HCT116 (cell line): ENCODE measurements at regions not wholly inside any gene's neighbourhood (a gene's known extent, or its start where the extent isn't known, plus 50 kb on each side); places are given as distances from the start of the nearest gene placed in this dataset.
A peak's percentile ranks its signal among the peaks of the same experiment; 100 is the strongest.

Experiments used
- ATAC-seq: fragments of 200-7000 bp; cut with Tn5 transposase; 2 replicates; pipeline ENCODE4 v1.9.1; 2020; ENCODE audit warnings: mild to moderate bottlenecking, moderate library complexity
- BruUV-seq: library from RNA; stranded (reverse); fragments of 400-500 nt; replicated peaks from 2 replicates; lab custom pipeline; 2021; lab: Mats Ljungman, UMichigan
- CTCF ChIA-PET: fragments of 300-600 bp; sonication (Branson Sonifier 250); formaldehyde crosslinking; loops from one replicate; lab custom pipeline; 2021; ENCODE audit warnings: antibody characterized with exemption; lab: Charles Lee
- POLR2A ChIA-PET: fragments of 300-600, 350-600 bp; sonication (Branson Sonifier 250); formaldehyde crosslinking; loops from one replicate; lab custom pipeline; 2021; ENCODE audit warnings: antibody characterized with exemption; lab: Charles Lee
- RAD21 ChIA-PET, 2 experiments: fragments of 300-600 bp; sonication (Branson Sonifier 250); formaldehyde crosslinking; loops; one replicate each; lab custom pipeline; 2023; ENCODE audit warnings: low total read pairs in 2 of 2; ENCODE audit not compliant: uncharacterized antibody in 2 of 2, unreplicated experiment in 2 of 2, low non-redundant PET in 1 of 2; lab: Charles Lee
- DNase-seq: peaks from one replicate; pipeline ENCODE4 v3.0.0-alpha.2; 2010; ENCODE audit warnings: low read depth, low spot score
- H2AFZ ChIP-seq: fragments of 200-600 bp; shearing (Covaris generic), sonication (generic); 2 replicates; pipeline ENCODE4 v1.6.1; 2017; ENCODE audit warnings: low read depth, mixed run types, mixed read lengths, antibody characterized with exemption, low read length; ENCODE audit not compliant: poor library complexity, severe bottlenecking
- H3K27ac ChIP-seq: 2 replicates; pipeline ENCODE4 v1.5.1; 2012; ENCODE audit warnings: low read depth, low read length
- H3K27me3 ChIP-seq: fragments of 200-600 bp; sonication (generic); 2 replicates; pipeline ENCODE4 v1.6.1; 2016; ENCODE audit warnings: mixed run types, low read length, mixed read lengths; ENCODE audit not compliant: insufficient read depth
- H3K36me3 ChIP-seq, 2 experiments: fragments of 200-500 bp in 1 of 2; fragments of 200-600 bp in 1 of 2; sonication (Bioruptor generic) in 1 of 2; sonication (generic) in 1 of 2; 2 replicates each; pipeline versions ENCODE4 v1.5.1 to v1.6.1; 2014 to 2016; ENCODE audit warnings: low read length in 2 of 2, inconsistent platforms in 1 of 2, mixed read lengths in 1 of 2, mixed run types in 1 of 2; ENCODE audit not compliant: insufficient read depth in 2 of 2, control insufficient read depth in 1 of 2
- H3K4me1 ChIP-seq, 2 experiments: fragments of 200-600 bp in 1 of 2; sonication (generic) in 1 of 2; 2 replicates each; pipeline versions ENCODE4 v1.5.1 to v1.6.1; 2012 to 2017; ENCODE audit warnings: low read length in 2 of 2, inconsistent platforms in 1 of 2, mild to moderate bottlenecking in 1 of 2, mixed read lengths in 1 of 2, mixed run types in 1 of 2, moderate library complexity in 1 of 2; ENCODE audit not compliant: insufficient read depth in 2 of 2, control insufficient read depth in 1 of 2
- H3K4me2 ChIP-seq: fragments of 200-600 bp; sonication (generic); 2 replicates; pipeline ENCODE4 v1.6.1; 2017; ENCODE audit warnings: mixed run types, low read length, mixed read lengths
- H3K4me3 ChIP-seq, 2 experiments: fragments of 200-600 bp in 1 of 2; sonication (generic) in 1 of 2; replicated peaks in 1 of 2; 2 replicates each; pipeline ENCODE4 v1.5.1; 2011 to 2016; ENCODE audit warnings: low read length in 2 of 2, control low read depth in 1 of 2, low read depth in 1 of 2, mild to moderate bottlenecking in 1 of 2, mixed read lengths in 1 of 2, mixed run types in 1 of 2
- H3K79me2 ChIP-seq: fragments of 200-600 bp; sonication (generic); 2 replicates; pipeline ENCODE4 v1.6.1; 2017; ENCODE audit warnings: mild to moderate bottlenecking, mixed run types, low read length, moderate library complexity, mixed read lengths; ENCODE audit not compliant: insufficient read depth
- H3K9ac ChIP-seq: fragments of 200-600 bp; sonication (generic); 2 replicates; pipeline ENCODE4 v1.6.1; 2016; ENCODE audit warnings: low read length, mixed read lengths
- H3K9me2 ChIP-seq: fragments of 200-600 bp; sonication (generic), shearing (Covaris generic); 2 replicates; pipeline ENCODE4 v1.6.1; 2017; ENCODE audit warnings: mixed run types, mild to moderate bottlenecking, moderate library complexity; ENCODE audit not compliant: insufficient read depth
- H3K9me3 ChIP-seq, 2 experiments: fragments of 200-500 bp in 1 of 2; fragments of 200-600 bp in 1 of 2; sonication (Bioruptor generic) in 1 of 2; sonication (generic) in 1 of 2; 2 replicates each; pipeline ENCODE4 v1.6.1; 2014 to 2017; ENCODE audit warnings: low read length in 2 of 2, mixed read lengths in 2 of 2, inconsistent platforms in 1 of 2, low read depth in 1 of 2, mild to moderate bottlenecking in 1 of 2, mixed run types in 1 of 2, moderate library complexity in 1 of 2; ENCODE audit not compliant: control insufficient read depth in 1 of 2, insufficient read depth in 1 of 2
- H4K20me1 ChIP-seq: fragments of 200-600 bp; sonication (generic), shearing (Covaris generic); 2 replicates; pipeline ENCODE4 v1.6.1; 2017; ENCODE audit warnings: mixed run types, mild to moderate bottlenecking, moderate library complexity; ENCODE audit not compliant: insufficient read depth
- EZH2phosphoT487 ChIP-seq: fragments of 200-600 bp; IDR thresholded peaks from 2 replicates; pipeline ENCODE4 v1.6.1; 2018; ENCODE audit warnings: antibody characterized with exemption, borderline replicate concordance
- RAD21 ChIP-seq: IDR thresholded peaks from 2 replicates; pipeline ENCODE4 v1.6.1; 2012; ENCODE audit warnings: low read depth, mild to moderate bottlenecking
- SP1 ChIP-seq: IDR thresholded peaks from 2 replicates; pipeline ENCODE4 v1.6.1; 2012; ENCODE audit warnings: low read depth
- SRF ChIP-seq: IDR thresholded peaks from 2 replicates; pipeline ENCODE4 v1.6.1; 2012; ENCODE audit warnings: low read depth
- YY1 ChIP-seq: IDR thresholded peaks from 2 replicates; pipeline ENCODE4 v1.6.1; 2011; ENCODE audit warnings: low read length, low read depth, moderate library complexity, mild to moderate bottlenecking; ENCODE audit not compliant: insufficient replicate concordance; ENCODE audit errors: extremely low read depth
- ZBTB33 ChIP-seq: IDR thresholded peaks from 2 replicates; pipeline ENCODE4 v1.6.1; 2011; ENCODE audit warnings: mild to moderate bottlenecking, low read length, moderate library complexity; ENCODE audit not compliant: insufficient replicate concordance; ENCODE audit errors: extremely low read depth
- intact Hi-C: fragments of 100-400 bp; cut with micrococcal nuclease; formaldehyde crosslinking; loops from 2 replicates; pipeline ENCODE4 v1.10.0; 2022
- TF ChIP-seq, protein P1 (sequence below), 3 experiments: fragments of 200-600 bp in 1 of 3; sonication (generic) in 1 of 3; IDR thresholded peaks in 2 of 3; conservative IDR thresholded peaks in 1 of 3; 2 replicates each; pipeline ENCODE4 v1.5.1; 2012 to 2017; ENCODE audit warnings: low read depth in 2 of 3, low read length in 2 of 3, antibody characterized with exemption in 1 of 3, borderline replicate concordance in 1 of 3, control low read depth in 1 of 3, mild to moderate bottlenecking in 1 of 3, mixed read lengths in 1 of 3, mixed run types in 1 of 3, moderate library complexity in 1 of 3; ENCODE audit not compliant: insufficient read depth in 1 of 3
- TF ChIP-seq, protein P2 (sequence below): IDR thresholded peaks from 2 replicates; pipeline ENCODE4 v1.6.1; 2012; ENCODE audit warnings: low read depth

GRCh38 chr15:68874788-68875187, 54.1 kb upstream of the ANP32A start:
- Histone ChIP-seq H3K27ac (no peak overlapping the region), H3K4me2 (no peak overlapping the region), H2AFZ (no peak overlapping the region), H3K9me2 (no peaks in the 10 kb centered on the region), H3K36me3 (no peaks in the 10 kb centered on the region), H3K4me1 (peaks cover 0 to 9% of the 10 kb centered on the region in 2 experiments; a peak in 1 of 4 replicates), H3K79me2 (no peaks in the 10 kb centered on the region), H3K9ac (no peak overlapping the region), H3K4me3 (no peak overlapping the region), H3K9me3 (no peaks in the 10 kb centered on the region), H3K27me3 (no peaks in the 10 kb centered on the region), H4K20me1 (no peaks in the 10 kb centered on the region)
- CTCF ChIA-PET = interaction anchor here (0.8 to 3.3 kb wide), 18 partner anchors 10 to 568 kb away, joined by 3 to 45 read pairs (median 15); no protein-coding TSS in a partner anchor
- RAD21 ChIA-PET = interaction anchor here (1.4 to 2.1 kb wide), 4 partner anchors 91 to 320 kb away, joined by 4 to 7 read pairs (median 4); no protein-coding TSS in a partner anchor
- ATAC-seq (no peak), DNase-seq (no peak)
- TF ChIP-seq ZBTB33 (no peak), EZH2phosphoT487 (no peak), SRF (no peak), SP1 (no peak), YY1 (no peak), RAD21 (no peak)
- TF ChIP-seq, protein P1, sequence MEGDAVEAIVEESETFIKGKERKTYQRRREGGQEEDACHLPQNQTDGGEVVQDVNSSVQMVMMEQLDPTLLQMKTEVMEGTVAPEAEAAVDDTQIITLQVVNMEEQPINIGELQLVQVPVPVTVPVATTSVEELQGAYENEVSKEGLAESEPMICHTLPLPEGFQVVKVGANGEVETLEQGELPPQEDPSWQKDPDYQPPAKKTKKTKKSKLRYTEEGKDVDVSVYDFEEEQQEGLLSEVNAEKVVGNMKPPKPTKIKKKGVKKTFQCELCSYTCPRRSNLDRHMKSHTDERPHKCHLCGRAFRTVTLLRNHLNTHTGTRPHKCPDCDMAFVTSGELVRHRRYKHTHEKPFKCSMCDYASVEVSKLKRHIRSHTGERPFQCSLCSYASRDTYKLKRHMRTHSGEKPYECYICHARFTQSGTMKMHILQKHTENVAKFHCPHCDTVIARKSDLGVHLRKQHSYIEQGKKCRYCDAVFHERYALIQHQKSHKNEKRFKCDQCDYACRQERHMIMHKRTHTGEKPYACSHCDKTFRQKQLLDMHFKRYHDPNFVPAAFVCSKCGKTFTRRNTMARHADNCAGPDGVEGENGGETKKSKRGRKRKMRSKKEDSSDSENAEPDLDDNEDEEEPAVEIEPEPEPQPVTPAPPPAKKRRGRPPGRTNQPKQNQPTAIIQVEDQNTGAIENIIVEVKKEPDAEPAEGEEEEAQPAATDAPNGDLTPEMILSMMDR (IDR thresholded peaks at IDR 0.05 in 2 of 3, conservative IDR thresholded peaks at IDR 0.05 in 1 of 3; ENCODE audit: borderline replicate concordance in 1 of 3, insufficient read depth in 1 of 3, low read depth in 2 of 3, low read length in 2 of 3) = peak in 1 of 3 experiments; percentile 35; a peak in 2 of 6 replicates
- TF ChIP-seq, protein P2, sequence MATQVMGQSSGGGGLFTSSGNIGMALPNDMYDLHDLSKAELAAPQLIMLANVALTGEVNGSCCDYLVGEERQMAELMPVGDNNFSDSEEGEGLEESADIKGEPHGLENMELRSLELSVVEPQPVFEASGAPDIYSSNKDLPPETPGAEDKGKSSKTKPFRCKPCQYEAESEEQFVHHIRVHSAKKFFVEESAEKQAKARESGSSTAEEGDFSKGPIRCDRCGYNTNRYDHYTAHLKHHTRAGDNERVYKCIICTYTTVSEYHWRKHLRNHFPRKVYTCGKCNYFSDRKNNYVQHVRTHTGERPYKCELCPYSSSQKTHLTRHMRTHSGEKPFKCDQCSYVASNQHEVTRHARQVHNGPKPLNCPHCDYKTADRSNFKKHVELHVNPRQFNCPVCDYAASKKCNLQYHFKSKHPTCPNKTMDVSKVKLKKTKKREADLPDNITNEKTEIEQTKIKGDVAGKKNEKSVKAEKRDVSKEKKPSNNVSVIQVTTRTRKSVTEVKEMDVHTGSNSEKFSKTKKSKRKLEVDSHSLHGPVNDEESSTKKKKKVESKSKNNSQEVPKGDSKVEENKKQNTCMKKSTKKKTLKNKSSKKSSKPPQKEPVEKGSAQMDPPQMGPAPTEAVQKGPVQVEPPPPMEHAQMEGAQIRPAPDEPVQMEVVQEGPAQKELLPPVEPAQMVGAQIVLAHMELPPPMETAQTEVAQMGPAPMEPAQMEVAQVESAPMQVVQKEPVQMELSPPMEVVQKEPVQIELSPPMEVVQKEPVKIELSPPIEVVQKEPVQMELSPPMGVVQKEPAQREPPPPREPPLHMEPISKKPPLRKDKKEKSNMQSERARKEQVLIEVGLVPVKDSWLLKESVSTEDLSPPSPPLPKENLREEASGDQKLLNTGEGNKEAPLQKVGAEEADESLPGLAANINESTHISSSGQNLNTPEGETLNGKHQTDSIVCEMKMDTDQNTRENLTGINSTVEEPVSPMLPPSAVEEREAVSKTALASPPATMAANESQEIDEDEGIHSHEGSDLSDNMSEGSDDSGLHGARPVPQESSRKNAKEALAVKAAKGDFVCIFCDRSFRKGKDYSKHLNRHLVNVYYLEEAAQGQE = no peak
- POLR2A ChIA-PET = interaction anchor here (1.3 kb wide), 1 partner anchor 50 kb away, joined by 3 read pairs; no protein-coding TSS in a partner anchor
- intact Hi-C loops = loop anchor here (1.0 to 5.0 kb wide), 5 partner anchors 91 to 324 kb away; no protein-coding TSS in a partner anchor
- no TSS peak for BruUV-seq
